Mesothelial cell of epicardium (in vitro differentiated cells): ENCODE measurements at regions not wholly inside any gene's neighbourhood (a gene's known extent, or its start where the extent isn't known, plus 50 kb on each side); places are given as distances from the start of the nearest gene placed in this dataset.

Experiments
- DNase-seq, 2 experiments: peaks; one replicate each; pipeline ENCODE4 v3.0.0; 2021; ENCODE audit warnings: low spot score in 2 of 2; ENCODE audit not compliant: unreplicated experiment in 2 of 2
- H3K27ac Mint-ChIP-seq: 2 replicates; pipeline ENCODE4 v1.8.0; 2021; ENCODE audit warnings: mixed read lengths
- H3K27me3 Mint-ChIP-seq: 2 replicates; pipeline ENCODE4 v1.8.0; 2021; ENCODE audit warnings: low read depth, mixed read lengths
- H3K36me3 Mint-ChIP-seq: 2 replicates; pipeline ENCODE4 v1.8.0; 2021; ENCODE audit warnings: mixed read lengths
- H3K4me1 Mint-ChIP-seq: 2 replicates; pipeline ENCODE4 v1.8.0; 2021; ENCODE audit warnings: mixed read lengths
- H3K4me3 Mint-ChIP-seq: 2 replicates; pipeline ENCODE4 v1.8.0; 2021; ENCODE audit warnings: mild to moderate bottlenecking, moderate library complexity, mixed read lengths
- H3K9me3 Mint-ChIP-seq: 2 replicates; pipeline ENCODE4 v1.8.0; 2021; ENCODE audit warnings: mixed read lengths
- CTCF ChIP-seq: fragments of 200-600 bp; sonication (generic); IDR thresholded peaks from one replicate; pipeline ENCODE4 v1.5.0; 2021; ENCODE audit warnings: antibody characterized with exemption; ENCODE audit not compliant: unreplicated experiment

GRCh38 chr18:30510882-30511281 lies 531.7 kb downstream of the DSC3 start:
- H3K4me3 Mint-ChIP-seq: no peak overlapping the region
- peaks cover 7% of the 10 kb centered on the region for H3K9me3 Mint-ChIP-seq
- H3K4me1 Mint-ChIP-seq: peaks cover 4% of the 10 kb centered on the region
- DNase-seq: no peak
- H3K27me3 Mint-ChIP-seq: no peaks in the 10 kb centered on the region
- H3K36me3 Mint-ChIP-seq: no peaks in the 10 kb centered on the region
- H3K27ac Mint-ChIP-seq: no peak overlapping the region
- no peak for TF ChIP-seq CTCF

GRCh38 chr18:30501594-30501993 lies 540.9 kb downstream of the DSC3 start:
- Mint-ChIP-seq H3K4me3 (no peak overlapping the region), H3K27ac (no peak overlapping the region), H3K9me3 (no peaks in the 10 kb centered on the region), H3K36me3 (no peaks in the 10 kb centered on the region), H3K27me3 (no peaks in the 10 kb centered on the region), H3K4me1 (peaks cover 1% of the 10 kb centered on the region)
- no peak for TF ChIP-seq CTCF
- no peak for DNase-seq

GRCh38 chr18:30500240-30500945 lies 542.1 kb downstream of the DSC3 start:
- DNase-seq: no peak
- Mint-ChIP-seq H3K27me3 (no peaks in the 10 kb centered on the region), H3K36me3 (no peaks in the 10 kb centered on the region), H3K27ac (no peak overlapping the region), H3K9me3 (no peaks in the 10 kb centered on the region), H3K4me1 (no peaks in the 10 kb centered on the region), H3K4me3 (no peak overlapping the region)
- no peak for TF ChIP-seq CTCF

- DNase-seq: no peak
- Mint-ChIP-seq H3K4me1 (no peaks in the 10 kb centered on the region), H3K27ac (no peak overlapping the region), H3K9me3 (no peaks in the 10 kb centered on the region), H3K27me3 (no peaks in the 10 kb centered on the region), H3K36me3 (no peaks in the 10 kb centered on the region), H3K4me3 (no peak overlapping the region)
- TF ChIP-seq CTCF: no peak
Measured at GRCh38 chr18:30499721-30500120, 542.8 kb downstream of the DSC3 start.

- Mint-ChIP-seq H3K27ac (no peak overlapping the region), H3K9me3 (peaks cover 7% of the 10 kb centered on the region), H3K4me3 (no peak overlapping the region), H3K27me3 (no peaks in the 10 kb centered on the region), H3K36me3 (no peaks in the 10 kb centered on the region), H3K4me1 (peaks cover 27% of the 10 kb centered on the region)
- TF ChIP-seq CTCF: no peak
- no peak for DNase-seq
Measured at GRCh38 chr18:30492552-30493129, 549.9 kb downstream of the DSC3 start.
